ENCODE measurements at regions not wholly inside any gene's neighbourhood (a gene's known extent, or its start where the extent isn't known, plus 50 kb on each side); places are given as distances from the start of the nearest gene placed in this dataset.

DNA sequence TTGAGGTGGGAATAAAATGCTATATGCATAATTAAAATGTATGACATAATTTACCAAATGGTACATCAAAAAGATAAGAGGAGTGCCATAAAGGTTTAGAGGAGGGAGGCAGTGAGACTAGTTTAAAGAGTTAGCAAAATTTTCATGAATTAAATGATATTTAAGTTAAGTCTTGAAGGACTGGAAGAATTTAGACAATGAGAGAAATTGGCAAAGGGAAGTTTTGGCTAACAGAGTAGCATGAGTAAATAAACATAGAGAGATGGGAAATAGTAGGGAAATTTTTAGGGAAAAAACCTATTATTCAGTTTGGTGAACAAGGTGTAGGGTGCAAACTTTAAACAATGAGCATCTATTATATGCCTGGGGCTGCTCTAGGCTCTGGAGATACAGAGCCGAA lies 68.8 kb downstream of the CAVIN2 start:
- Histone ChIP-seq H3K36me3 (ENCODE audit: control insufficient read depth in 2 of 2, insufficient read depth in 2 of 2, low read length in 1 of 2) (no peaks in the 10 kb centered on the region), H3K9ac (ENCODE audit: control insufficient read depth, insufficient read depth, low read length) (no peak overlapping the region), H3K27ac (ENCODE audit: control insufficient read depth, insufficient read depth) (no peak overlapping the region), H3K27me3 (replicated peaks in 1 of 2; ENCODE audit: control insufficient read depth in 2 of 2, insufficient read depth in 2 of 2, low read length in 1 of 2) (no peaks in the 10 kb centered on the region), H3K4me2 (ENCODE audit: control insufficient read depth, insufficient read depth) (no peak overlapping the region), H2AFZ (ENCODE audit: control insufficient read depth, low read depth, low read length) (no peak overlapping the region), H4K20me1 (ENCODE audit: control insufficient read depth, insufficient read depth) (no peaks in the 10 kb centered on the region), H3K9me3 (replicated peaks; ENCODE audit: control insufficient read depth, insufficient read depth, low read length) (no peaks in the 10 kb centered on the region), H3K79me2 (ENCODE audit: control insufficient read depth, insufficient read depth, low read length) (no peaks in the 10 kb centered on the region), H3K4me3 (no peak overlapping the region), H3K4me1 (ENCODE audit: control insufficient read depth, insufficient read depth, low read length) (no peaks in the 10 kb centered on the region)
- ATAC-seq (no peak), DNase-seq (ENCODE audit: low read depth, low spot score) (no peak), FAIRE-seq (no peak)
- in situ Hi-C loops (cut with MboI) = no loop called here
- BruUV-seq (replicated peaks) = no TSS peak
- RAD21 ChIA-PET (ENCODE audit: unreplicated experiment) = no interaction called here
- 84% methylated on average over 1 of the region's 1 CpG for WGBS (ENCODE audit: insufficient coverage, insufficient replicate concordance, low lambda C conversion rate, missing lambda C conversion rate)
- TF ChIP-seq STAT1 (conservative IDR thresholded peaks at IDR 0.05) (no peak), DPF2 (IDR thresholded peaks at IDR 0.05) (no peak), CBX5 (IDR thresholded peaks at IDR 0.05; ENCODE audit: low read depth) (no peak)
- TF ChIP-seq, protein P1, sequence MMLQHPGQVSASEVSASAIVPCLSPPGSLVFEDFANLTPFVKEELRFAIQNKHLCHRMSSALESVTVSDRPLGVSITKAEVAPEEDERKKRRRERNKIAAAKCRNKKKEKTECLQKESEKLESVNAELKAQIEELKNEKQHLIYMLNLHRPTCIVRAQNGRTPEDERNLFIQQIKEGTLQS (IDR thresholded peaks at IDR 0.05; ENCODE audit: borderline replicate concordance, extremely low read depth, low read depth, low read length) = no peak
- TF ChIP-seq, protein P2, sequence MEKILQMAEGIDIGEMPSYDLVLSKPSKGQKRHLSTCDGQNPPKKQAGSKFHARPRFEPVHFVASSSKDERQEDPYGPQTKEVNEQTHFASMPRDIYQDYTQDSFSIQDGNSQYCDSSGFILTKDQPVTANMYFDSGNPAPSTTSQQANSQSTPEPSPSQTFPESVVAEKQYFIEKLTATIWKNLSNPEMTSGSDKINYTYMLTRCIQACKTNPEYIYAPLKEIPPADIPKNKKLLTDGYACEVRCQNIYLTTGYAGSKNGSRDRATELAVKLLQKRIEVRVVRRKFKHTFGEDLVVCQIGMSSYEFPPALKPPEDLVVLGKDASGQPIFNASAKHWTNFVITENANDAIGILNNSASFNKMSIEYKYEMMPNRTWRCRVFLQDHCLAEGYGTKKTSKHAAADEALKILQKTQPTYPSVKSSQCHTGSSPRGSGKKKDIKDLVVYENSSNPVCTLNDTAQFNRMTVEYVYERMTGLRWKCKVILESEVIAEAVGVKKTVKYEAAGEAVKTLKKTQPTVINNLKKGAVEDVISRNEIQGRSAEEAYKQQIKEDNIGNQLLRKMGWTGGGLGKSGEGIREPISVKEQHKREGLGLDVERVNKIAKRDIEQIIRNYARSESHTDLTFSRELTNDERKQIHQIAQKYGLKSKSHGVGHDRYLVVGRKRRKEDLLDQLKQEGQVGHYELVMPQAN (conservative IDR thresholded peaks at IDR 0.05) = no peak
- SMC1A ChIA-PET (ENCODE audit: uncharacterized antibody, unreplicated experiment) = no interaction called here
- CTCF ChIA-PET = no interaction called here
- POLR2A ChIA-PET = no interaction called here
- intact Hi-C loops (cut with micrococcal nuclease; ENCODE audit: unreplicated experiment) = no loop called here

DNA sequence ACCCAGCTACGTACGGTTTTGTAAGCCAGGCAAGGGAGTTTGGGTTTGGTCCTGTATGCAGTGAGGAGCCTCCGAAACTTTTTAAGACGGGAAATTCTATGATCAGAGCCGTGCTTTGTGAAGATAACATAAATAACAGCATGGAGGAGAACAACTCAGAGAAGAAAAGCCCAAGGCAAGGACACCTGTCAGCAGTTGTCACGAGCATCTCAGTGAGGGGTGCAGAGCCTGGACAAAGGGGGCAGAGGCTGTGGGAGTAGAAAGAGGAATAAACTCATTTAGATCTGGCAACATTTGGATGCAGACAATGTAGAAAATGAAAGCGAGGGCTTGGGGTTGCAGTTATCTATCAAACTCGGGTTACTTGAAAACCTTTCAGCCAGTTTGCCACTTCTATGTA lies 64.5 kb downstream of the CAVIN2 start:
- FAIRE-seq = no peak
- no peaks in the 10 kb centered on the region for H3K79me2 ChIP-seq (ENCODE audit: control insufficient read depth, insufficient read depth, low read length)
- no peaks in the 10 kb centered on the region; the same call in 2 of the 3 replicates for H3K9me3 ChIP-seq (replicated peaks; ENCODE audit: control insufficient read depth, insufficient read depth, low read length)
- TF ChIP-seq ESRRA (IDR thresholded peaks at IDR 0.05; ENCODE audit: low read length) = no peak
- TF ChIP-seq POLR2AphosphoS2 (IDR thresholded peaks at IDR 0.05; ENCODE audit: low read depth, low read length) = no peak
- no peak for TF ChIP-seq BHLHE40 (IDR thresholded peaks at IDR 0.05; ENCODE audit: borderline replicate concordance in 1 of 2, low read depth in 2 of 2, low read length in 1 of 2)
- TF ChIP-seq NFXL1 (IDR thresholded peaks at IDR 0.05; ENCODE audit: borderline replicate concordance) = no peak
- TF ChIP-seq GATAD2B (conservative IDR thresholded peaks at IDR 0.05; ENCODE audit: low read depth) = no peak
- TF ChIP-seq IRF4 (IDR thresholded peaks at IDR 0.05; ENCODE audit: low read depth, low read length) = no peak
- TF ChIP-seq KDM1A (IDR thresholded peaks at IDR 0.05; ENCODE audit: borderline replicate concordance) = no peak
- TF ChIP-seq, protein P3, sequence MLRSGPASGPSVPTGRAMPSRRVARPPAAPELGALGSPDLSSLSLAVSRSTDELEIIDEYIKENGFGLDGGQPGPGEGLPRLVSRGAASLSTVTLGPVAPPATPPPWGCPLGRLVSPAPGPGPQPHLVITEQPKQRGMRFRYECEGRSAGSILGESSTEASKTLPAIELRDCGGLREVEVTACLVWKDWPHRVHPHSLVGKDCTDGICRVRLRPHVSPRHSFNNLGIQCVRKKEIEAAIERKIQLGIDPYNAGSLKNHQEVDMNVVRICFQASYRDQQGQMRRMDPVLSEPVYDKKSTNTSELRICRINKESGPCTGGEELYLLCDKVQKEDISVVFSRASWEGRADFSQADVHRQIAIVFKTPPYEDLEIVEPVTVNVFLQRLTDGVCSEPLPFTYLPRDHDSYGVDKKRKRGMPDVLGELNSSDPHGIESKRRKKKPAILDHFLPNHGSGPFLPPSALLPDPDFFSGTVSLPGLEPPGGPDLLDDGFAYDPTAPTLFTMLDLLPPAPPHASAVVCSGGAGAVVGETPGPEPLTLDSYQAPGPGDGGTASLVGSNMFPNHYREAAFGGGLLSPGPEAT (IDR thresholded peaks at IDR 0.05; ENCODE audit: low read depth) = no peak
- TF ChIP-seq TARDBP (IDR thresholded peaks at IDR 0.05; ENCODE audit: borderline replicate concordance) = no peak
- no peak for TF ChIP-seq KLF5 (IDR thresholded peaks at IDR 0.05; ENCODE audit: partially characterized antibody)
- in situ Hi-C loops (cut with MboI) = no loop called here
- BruUV-seq (replicated peaks) = no TSS peak
- no peaks in the 10 kb centered on the region for H3K4me1 ChIP-seq (ENCODE audit: control insufficient read depth, insufficient read depth, low read length)
- H4K20me1 ChIP-seq (ENCODE audit: control insufficient read depth, insufficient read depth) = no peaks in the 10 kb centered on the region
- intact Hi-C loops (cut with micrococcal nuclease; ENCODE audit: unreplicated experiment) = no loop called here
- no peak overlapping the region for H3K4me2 ChIP-seq (ENCODE audit: control insufficient read depth, insufficient read depth)
- DNase-seq (ENCODE audit: low read depth, low spot score) = no peak
- no peak overlapping the region for H2AFZ ChIP-seq (ENCODE audit: control insufficient read depth, low read depth, low read length)
- RAD21 ChIA-PET (ENCODE audit: unreplicated experiment) = interaction anchor here (1.0 kb wide), 1 partner anchor 380 kb away, joined by 4 read pairs; no protein-coding TSS in a partner anchor
- no peak for ATAC-seq
- WGBS (ENCODE audit: insufficient coverage, insufficient replicate concordance, low lambda C conversion rate, missing lambda C conversion rate) = 28% methylated on average over 8 of the region's 8 CpGs
- no peak overlapping the region for H3K9ac ChIP-seq (ENCODE audit: control insufficient read depth, insufficient read depth, low read length)
- SMC1A ChIA-PET (ENCODE audit: uncharacterized antibody, unreplicated experiment) = no interaction called here
- no peak overlapping the region for H3K27ac ChIP-seq (ENCODE audit: control insufficient read depth, insufficient read depth)
- CTCF ChIA-PET = interaction anchor here (1.6 kb wide), 1 partner anchor 23 kb away, joined by 6 read pairs; no protein-coding TSS in a partner anchor
- POLR2A ChIA-PET = no interaction called here
- no peaks in the 10 kb centered on the region for H3K27me3 ChIP-seq (replicated peaks in 1 of 2; ENCODE audit: control insufficient read depth in 2 of 2, insufficient read depth in 2 of 2, low read length in 1 of 2)
- no peak overlapping the region for H3K4me3 ChIP-seq
- H3K36me3 ChIP-seq (ENCODE audit: control insufficient read depth in 2 of 2, insufficient read depth in 2 of 2, low read length in 1 of 2) = no peaks in the 10 kb centered on the region
